Loucy (cell line): ENCODE measurements at regions not wholly inside any gene's neighbourhood (a gene's known extent, or its start where the extent isn't known, plus 50 kb on each side); places are given as distances from the start of the nearest gene placed in this dataset.

Experiments
- CTCF ChIP-seq: fragments of 200-600 bp; sonication (generic); conservative IDR thresholded peaks from 2 replicates; pipeline ENCODE4 v1.5.1; 2014; ENCODE audit warnings: mild to moderate bottlenecking, antibody characterized with exemption, low read length
- EZH2phosphoT487 ChIP-seq: fragments of 200-600 bp; IDR thresholded peaks from 2 replicates; pipeline ENCODE4 v1.6.1; 2018; ENCODE audit warnings: antibody characterized with exemption, mild to moderate bottlenecking, moderate library complexity, borderline replicate concordance

DNA sequence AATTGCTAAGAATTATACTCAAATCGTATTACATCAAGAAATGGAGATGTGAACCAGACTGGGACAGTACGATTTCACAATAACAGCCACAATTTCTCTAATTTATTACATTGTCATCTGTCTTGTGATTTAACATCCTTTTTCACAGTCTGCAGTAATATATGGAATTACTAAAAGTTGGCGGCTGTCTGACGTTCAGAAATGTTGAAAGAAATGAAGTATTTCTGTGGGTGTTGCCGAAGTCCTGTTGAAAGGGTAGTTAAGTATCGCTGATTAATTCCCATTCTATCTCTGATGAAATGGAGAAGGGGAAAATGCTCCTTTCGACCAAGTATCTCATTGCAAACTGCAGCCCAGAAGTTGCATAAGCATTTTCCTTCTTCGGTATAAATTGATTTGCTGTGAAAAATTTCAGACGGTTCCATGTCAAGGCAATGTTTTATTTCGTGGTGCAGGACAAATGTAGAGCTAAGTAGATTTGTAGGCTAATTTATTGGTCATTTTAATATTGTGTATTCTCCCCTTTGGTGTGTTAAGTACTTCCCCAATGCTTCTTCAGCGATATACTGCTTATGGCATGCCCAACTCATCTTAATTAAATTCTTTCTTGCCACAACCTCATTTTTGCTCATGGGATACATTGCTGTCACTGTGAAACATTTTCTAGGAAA, 775.2 kb upstream of the RBFOX1 start:
- TF ChIP-seq CTCF: no peak
- no peak for TF ChIP-seq EZH2phosphoT487
